CD4-positive, alpha-beta T cell (primary cell): ENCODE measurements at regions not wholly inside any gene's neighbourhood (a gene's known extent, or its start where the extent isn't known, plus 50 kb on each side); places are given as distances from the start of the nearest gene placed in this dataset.
"Not testable (repeated sequence)": the region's sequence is repeated elsewhere in the genome, so short reads cannot be mapped to it uniquely, and the experiment has no call there.

ENCODE experiments used
- ATAC-seq: fragments of 200-7000 bp; cut with Tn5 transposase; one replicate; pipeline ENCODE4 v1.10.0; 2022; ENCODE audit warnings: mild to moderate bottlenecking; ENCODE audit not compliant: poor library complexity
- CTCF ChIA-PET: fragments of 350-600 bp; sonication (Branson Sonifier 250); formaldehyde crosslinking; loops from one replicate; lab custom pipeline; 2021; ENCODE audit warnings: antibody characterized with exemption, inconsistent platforms; lab: Charles Lee
- POLR2A ChIA-PET: fragments of 350-600 bp; sonication (Branson Sonifier 250); formaldehyde crosslinking; loops from one replicate; lab custom pipeline; 2021; ENCODE audit warnings: antibody characterized with exemption, inconsistent platforms; lab: Charles Lee
- DNase-seq, 14 experiments: peaks; one replicate each; pipeline ENCODE4 v3.0.0-alpha.2; 2013 to 2020; ENCODE audit warnings: mixed read lengths in 2 of 14
- H3K27ac ChIP-seq, 2 donors: one replicate each; pipeline versions ENCODE4 v1.5.1 to v1.7.0; 2013; ENCODE audit warnings: low read length in 2 of 2, low read depth in 1 of 2, mild to moderate bottlenecking in 1 of 2
- H3K27me3 ChIP-seq, 2 experiments: 1 replicate in 1 of 2; 2 replicates in 1 of 2; pipeline versions ENCODE4 v1.6.1 to v1.7.0; 2013; ENCODE audit warnings: low read length in 2 of 2, control low read depth in 1 of 2, mild to moderate bottlenecking in 1 of 2, moderate library complexity in 1 of 2; ENCODE audit not compliant: insufficient read depth in 2 of 2, control insufficient read depth in 1 of 2
- H3K36me3 ChIP-seq: one replicate; pipeline ENCODE4 v1.6.1; 2013; ENCODE audit warnings: low read length, control low read depth; ENCODE audit not compliant: insufficient read depth
- H3K4me1 ChIP-seq: one replicate; pipeline ENCODE4 v1.6.1; 2013; ENCODE audit warnings: low read length, control low read depth; ENCODE audit not compliant: insufficient read depth
- H3K4me3 ChIP-seq: one replicate; pipeline ENCODE4 v1.5.1; 2013; ENCODE audit warnings: mild to moderate bottlenecking, low read length, moderate library complexity
- H3K9me3 ChIP-seq, 2 experiments: 1 replicate in 1 of 2; 2 replicates in 1 of 2; pipeline versions ENCODE4 v1.6.1 to v1.7.0; 2013; ENCODE audit warnings: low read length in 2 of 2, mild to moderate bottlenecking in 2 of 2, control low read depth in 1 of 2, moderate library complexity in 1 of 2; ENCODE audit not compliant: control insufficient read depth in 1 of 2, insufficient read depth in 1 of 2
- H3K27ac Mint-ChIP-seq: one replicate; pipeline ENCODE4 v1.8.0; 2020; ENCODE audit warnings: mixed read lengths
- H3K27me3 Mint-ChIP-seq: one replicate; pipeline ENCODE4 v1.8.0; 2021; ENCODE audit warnings: mixed read lengths
- H3K36me3 Mint-ChIP-seq: one replicate; pipeline ENCODE4 v1.8.0; 2021; ENCODE audit warnings: low read depth, mixed read lengths
- H3K4me1 Mint-ChIP-seq: one replicate; pipeline ENCODE4 v1.8.0; 2021; ENCODE audit warnings: low read depth, mixed read lengths
- H3K4me3 Mint-ChIP-seq: one replicate; pipeline ENCODE4 v1.8.0; 2020; ENCODE audit warnings: mild to moderate bottlenecking, mixed read lengths
- H3K9me3 Mint-ChIP-seq: one replicate; pipeline ENCODE4 v1.8.0; 2020; ENCODE audit warnings: mixed read lengths
- CTCF ChIP-seq: fragments of 200-600 bp; IDR thresholded peaks from one replicate; pipeline ENCODE4 v1.8.0; 2022; ENCODE audit warnings: antibody characterized with exemption, mild to moderate bottlenecking
- intact Hi-C, 2 experiments: fragments of 100-400 bp; cut with DNase I in 1 of 2; cut with micrococcal nuclease in 1 of 2; formaldehyde crosslinking; loops; one replicate each; pipeline versions ENCODE4 v1.15.1 to v1.9.0; 2023 to 2025; cut with DNase I, micrococcal nuclease

DNA sequence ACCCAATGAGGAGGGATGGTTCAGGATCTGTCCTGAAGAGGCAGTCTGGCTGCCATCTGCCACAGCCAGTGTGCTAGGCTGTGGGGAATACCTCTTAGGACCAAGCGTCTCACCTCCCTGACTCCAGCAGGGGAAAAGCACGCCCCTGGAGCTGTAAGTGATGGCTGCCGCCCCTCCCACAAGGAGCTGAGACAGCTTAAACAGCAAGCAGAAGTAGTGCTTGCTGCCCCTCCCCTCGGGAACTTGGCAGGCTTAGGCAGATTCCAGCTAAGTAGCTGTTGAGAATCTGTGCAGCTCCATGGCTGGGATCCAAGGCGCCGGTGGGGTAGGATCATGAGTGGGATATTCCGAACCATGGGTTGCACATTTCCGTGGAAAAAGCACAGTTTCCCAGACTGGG lies 360.4 kb upstream of the MDGA2 start:
- ATAC-seq (no peak), DNase-seq (no peak)
- Histone ChIP-seq H3K4me1 (no peaks in the 10 kb centered on the region), H3K36me3 (no peaks in the 10 kb centered on the region), H3K4me3 (no peak overlapping the region), H3K27me3 (no peaks in the 10 kb centered on the region), H3K27ac (no peak overlapping the region), H3K9me3 (peaks cover 9 to 18% of the 10 kb centered on the region in 2 experiments)
- Mint-ChIP-seq H3K9me3 (peaks cover 11% of the 10 kb centered on the region), H3K27ac (no peak overlapping the region), H3K4me1 (no peaks in the 10 kb centered on the region), H3K4me3 (no peak overlapping the region), H3K36me3 (no peaks in the 10 kb centered on the region), H3K27me3 (no peaks in the 10 kb centered on the region)
- intact Hi-C loops, result no loop called here
- CTCF ChIA-PET, result no interaction called here
- POLR2A ChIA-PET, result no interaction called here
- TF ChIP-seq CTCF, result no peak

DNA sequence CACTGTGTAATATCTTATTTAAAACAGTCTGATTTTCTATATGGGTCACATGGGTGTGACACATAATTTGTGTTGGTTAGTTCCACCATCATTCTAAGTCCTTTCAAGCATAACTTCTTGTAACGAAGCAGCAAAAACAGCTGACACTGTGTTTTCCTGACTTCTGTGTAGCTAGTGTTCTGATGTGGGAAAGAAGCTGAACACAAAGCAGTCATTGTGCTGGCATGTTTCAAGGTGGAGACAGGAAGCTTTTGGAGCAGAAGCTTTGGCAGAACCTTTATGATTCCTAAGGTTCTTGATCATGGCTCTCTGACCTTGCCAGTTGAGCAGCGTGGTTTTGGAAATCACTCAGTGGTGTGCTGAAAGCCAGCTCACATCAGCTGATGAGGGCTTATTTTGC lies 351.7 kb upstream of the MDGA2 start:
- Mint-ChIP-seq H3K4me3 (no peak overlapping the region), H3K27me3 (no peaks in the 10 kb centered on the region), H3K9me3 (peaks cover 6% of the 10 kb centered on the region), H3K4me1 (no peaks in the 10 kb centered on the region), H3K27ac (no peak overlapping the region), H3K36me3 (no peaks in the 10 kb centered on the region)
- no peaks in the 10 kb centered on the region for H3K4me1 ChIP-seq
- H3K27ac ChIP-seq, result no peak overlapping the region
- H3K27me3 ChIP-seq, result no peaks in the 10 kb centered on the region
- TF ChIP-seq CTCF, result no peak
- ATAC-seq (no peak), DNase-seq (no peak)
- POLR2A ChIA-PET, result no interaction called here
- CTCF ChIA-PET, result no interaction called here
- no peaks in the 10 kb centered on the region for H3K9me3 ChIP-seq
- no peaks in the 10 kb centered on the region for H3K36me3 ChIP-seq
- no peak overlapping the region for H3K4me3 ChIP-seq
- intact Hi-C loops, result no loop called here

- Mint-ChIP-seq H3K36me3 (no peaks in the 10 kb centered on the region), H3K9me3 (peaks cover 7% of the 10 kb centered on the region), H3K4me3 (no peak overlapping the region), H3K27me3 (no peaks in the 10 kb centered on the region), H3K27ac (no peak overlapping the region), H3K4me1 (no peaks in the 10 kb centered on the region)
- DNase-seq, result no peak
- ChIA-PET POLR2A (no interaction called here), CTCF (no interaction called here)
- no peaks in the 10 kb centered on the region for H3K4me1 ChIP-seq
- no peak overlapping the region for H3K4me3 ChIP-seq
- intact Hi-C loops, result no loop called here
- H3K36me3 ChIP-seq, result no peaks in the 10 kb centered on the region
- ATAC-seq, result no peak
- TF ChIP-seq CTCF, result no peak
- H3K9me3 ChIP-seq, result no peaks in the 10 kb centered on the region
- H3K27ac ChIP-seq, result no peak overlapping the region
- H3K27me3 ChIP-seq, result no peaks in the 10 kb centered on the region
Observed at GRCh38 chr14:48023881-48024280, 348.5 kb upstream of the MDGA2 start.

DNA sequence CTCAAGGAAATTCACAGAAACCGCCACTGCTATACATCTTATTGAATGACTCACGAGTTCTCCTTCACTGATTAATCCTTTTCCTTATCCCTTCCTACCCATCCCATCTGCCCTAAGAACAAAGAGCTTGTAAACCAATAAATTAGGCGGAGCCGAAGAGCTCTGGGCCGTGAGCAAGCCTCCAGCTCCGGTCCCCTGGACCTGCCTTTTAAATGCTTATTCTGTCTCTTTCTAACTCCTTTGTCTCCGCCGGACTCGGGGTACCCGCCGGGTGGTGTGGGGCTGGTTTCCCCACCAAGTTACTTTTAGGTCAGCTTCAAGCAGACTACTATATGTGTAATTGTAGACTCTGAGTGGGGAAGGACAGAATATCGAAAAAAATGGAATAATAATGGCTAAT lies 336.1 kb upstream of the MDGA2 start:
- POLR2A ChIA-PET, CTCF ChIA-PET, DNase-seq, H3K9me3 Mint-ChIP-seq, ATAC-seq, H3K4me1 ChIP-seq, H3K27me3 ChIP-seq, H3K27me3 Mint-ChIP-seq, intact Hi-C loops, H3K4me3 ChIP-seq, H3K36me3 ChIP-seq, H3K27ac Mint-ChIP-seq, H3K4me1 Mint-ChIP-seq, H3K9me3 ChIP-seq, H3K36me3 Mint-ChIP-seq, H3K27ac ChIP-seq, H3K4me3 Mint-ChIP-seq: not testable (repeated sequence)
